SK-N-SH (cell line): ENCODE measurements at regions not wholly inside any gene's neighbourhood (a gene's known extent, or its start where the extent isn't known, plus 50 kb on each side); places are given as distances from the start of the nearest gene placed in this dataset.

Experiments
- CTCF ChIP-seq: fragments of 200-600 bp; sonication (generic); IDR thresholded peaks from 2 replicates; pipeline ENCODE4 v1.6.1; 2017; ENCODE audit warnings: antibody characterized with exemption, mild to moderate bottlenecking, moderate library complexity
- EZH2phosphoT487 ChIP-seq: fragments of 200-600 bp; sonication (generic); IDR thresholded peaks from 2 replicates; pipeline ENCODE4 v1.6.1; 2017; ENCODE audit warnings: low read depth, mixed run types, mild to moderate bottlenecking, antibody characterized with exemption, moderate library complexity, borderline replicate concordance
- FOXM1 ChIP-seq: IDR thresholded peaks from 2 replicates; pipeline ENCODE4 v1.4.0; 2012; ENCODE audit warnings: low read depth, mild to moderate bottlenecking
- GATA2 ChIP-seq: sonication (generic); formaldehyde crosslinking; IDR thresholded peaks from 2 replicates; pipeline ENCODE4 v1.5.0; 2020; ENCODE audit warnings: mild to moderate bottlenecking, missing genetic modification reagents
- MAX ChIP-seq: IDR thresholded peaks from 2 replicates; pipeline ENCODE4 v1.4.0; 2012; ENCODE audit warnings: low read depth
- MEF2A ChIP-seq: IDR thresholded peaks from 2 replicates; pipeline ENCODE4 v1.4.0; 2012; ENCODE audit warnings: low read depth, borderline replicate concordance
- MXI1 ChIP-seq: IDR thresholded peaks from 2 replicates; pipeline ENCODE4 v1.6.1; 2012; ENCODE audit warnings: mild to moderate bottlenecking, low read depth, low read length, improper control_type of control experiment
- NFIC ChIP-seq: IDR thresholded peaks from 2 replicates; pipeline ENCODE4 v1.4.0; 2012; ENCODE audit warnings: borderline replicate concordance
- NRF1 ChIP-seq: IDR thresholded peaks from 2 replicates; pipeline ENCODE4 v1.6.1; 2012; ENCODE audit warnings: low read depth, mild to moderate bottlenecking, low read length
- POLR2AphosphoS5 ChIP-seq: IDR thresholded peaks from 2 replicates; pipeline ENCODE4 v1.6.1; 2012; ENCODE audit warnings: low read depth, low read length
- RAD21 ChIP-seq: IDR thresholded peaks from 2 replicates; pipeline ENCODE4 v1.6.1; 2012; ENCODE audit warnings: mild to moderate bottlenecking, low read length
- TAF1 ChIP-seq: IDR thresholded peaks from 2 replicates; pipeline ENCODE4 v1.6.1; 2012; ENCODE audit warnings: low read depth, mild to moderate bottlenecking, low read length, moderate library complexity, borderline replicate concordance
- USF1 ChIP-seq: IDR thresholded peaks from 2 replicates; pipeline ENCODE4 v1.4.0; 2012; ENCODE audit warnings: low read depth, borderline replicate concordance
- YY1 ChIP-seq: IDR thresholded peaks from 2 replicates; pipeline ENCODE4 v1.4.0; 2012; ENCODE audit warnings: low read depth, mild to moderate bottlenecking

GRCh38 chr4:71941001-71941400 lies 90.8 kb upstream of the NPFFR2 start:
- TF ChIP-seq TAF1 (no peak), CTCF (peak; percentile 63), MXI1 (no peak), FOXM1 (no peak), POLR2AphosphoS5 (no peak), EZH2phosphoT487 (no peak), GATA2 (CRISPR knock-in tag) (no peak), MAX (no peak), MEF2A (no peak), NRF1 (no peak), USF1 (no peak), YY1 (no peak), NFIC (no peak), RAD21 (peak; percentile 40)
